Heart left ventricle (tissue), 16 donors: ENCODE measurements at regions not wholly inside any gene's neighbourhood (a gene's known extent, or its start where the extent isn't known, plus 50 kb on each side); places are given as distances from the start of the nearest gene placed in this dataset.

ENCODE experiments used
- ATAC-seq, 4 donors: fragments of 200-7000 bp; cut with Tn5 transposase; one replicate each; pipeline ENCODE4 v1.9.1; 2020 to 2022; ENCODE audit warnings: moderate library complexity in 4 of 4, mild to moderate bottlenecking in 3 of 4, moderate number of reproducible peaks in 1 of 4
- DNase-seq, 5 donors: peaks; one replicate each; pipeline ENCODE4 v3.0.0-alpha.2; 2020
- H3K27ac ChIP-seq, 12 donors: fragments of 200-600 bp; sonication (generic) in 4 of 12; one replicate each; pipeline versions ENCODE4 v1.5.0 to v1.8.0; 2016 to 2022; ENCODE audit warnings: mild to moderate bottlenecking in 2 of 12
- H3K27me3 ChIP-seq, 9 donors: fragments of 200-600 bp; sonication (generic) in 2 of 9; one replicate each; pipeline versions ENCODE4 v1.5.1 to v1.8.0; 2016 to 2022; ENCODE audit warnings: mild to moderate bottlenecking in 3 of 9
- H3K36me3 ChIP-seq, 9 donors: fragments of 200-600 bp; sonication (generic) in 2 of 9; one replicate each; pipeline versions ENCODE4 v1.5.0 to v1.8.0; 2018 to 2022; ENCODE audit warnings: mild to moderate bottlenecking in 2 of 9
- H3K4me1 ChIP-seq, 12 donors: fragments of 200-600 bp; sonication (generic) in 4 of 12; one replicate each; pipeline versions ENCODE4 v1.5.0 to v1.8.0; 2016 to 2022; ENCODE audit warnings: mild to moderate bottlenecking in 3 of 12
- H3K4me3 ChIP-seq, 12 donors: fragments of 200-600 bp; sonication (generic) in 4 of 12; one replicate each; pipeline versions ENCODE4 v1.5.0 to v1.8.0; 2017 to 2022; ENCODE audit warnings: mild to moderate bottlenecking in 9 of 12, moderate library complexity in 4 of 12
- H3K9me3 ChIP-seq, 12 donors: fragments of 200-600 bp; sonication (generic) in 4 of 12; one replicate each; pipeline versions ENCODE4 v1.5.0 to v1.8.0; 2016 to 2022; ENCODE audit warnings: mild to moderate bottlenecking in 1 of 12
- POLR2A ChIP-seq, 2 donors: fragments of 450-650 bp; IDR thresholded peaks; one replicate each; pipeline ENCODE4 v1.6.1; 2017; ENCODE audit warnings: antibody characterized with exemption in 2 of 2, mild to moderate bottlenecking in 2 of 2, moderate library complexity in 2 of 2
- WGBS, 4 donors: extraction: QIAGEN DNeasy Blood & Tissue Kit in 2 of 4; methylation state at CpG; one replicate each; pipeline versions ENCODE4 v1.1.5 to v1.1.7; 2013 to 2018; 5-methylcytosine and 5-hydroxymethylcytosine counted together
- intact Hi-C, 10 donors: fragments of 100-400 bp; cut with DNase I; formaldehyde crosslinking; loops; one replicate each; pipeline versions ENCODE4 v1.11.1 to v1.14.2; 2022
- TF ChIP-seq, protein P1 (sequence below), 12 donors: fragments of 200-600 bp; sonication (generic) in 4 of 12; IDR thresholded peaks; one replicate each; pipeline versions ENCODE4 v1.5.0 to v1.8.0; 2018 to 2022; ENCODE audit warnings: antibody characterized with exemption in 12 of 12, mild to moderate bottlenecking in 5 of 12
- donor health status: ischemic (EF 13 %, LVEDD 7.1; RV severe dilation, severe dysfunction).
- donor health status: healthy with polysubstance abuse.
- donor health status: DM: no; HTN: yes; CAD: no.
- donor health status: DM: no; HTN: no; CAD: no.
- donor health status: ischemic (EF 25% LVEDD 6.9; RV normal size, moderate dysfunction).
- donor health status: ischemic (EF 25% LVEDD 5.7; RV mildly dilated, moderate dysfunction).
- donor health status: healthy.
- donor health status: DM: yes; HTN: yes; CAD: no.
- donor health status: ischemic (EF 35%, LVEDD 5.7; RV mildly dilated, moderate dysfunction).
- donor health status: nonischemic (EF 11% LVEDD 7.7; RV severe dilation, severe dysfunction).
- donor health status: DM: yes; HTN: yes; CAD: no.
- donor health status: PGD.
- donor health status: ischemic (EF 29% LVEDD 5.4; RV normal size, mild dysfunction).
- donor health status: nonischemic (EF 23%, LVEDD 6.1; RV moderate dilation, normal function).

DNA sequence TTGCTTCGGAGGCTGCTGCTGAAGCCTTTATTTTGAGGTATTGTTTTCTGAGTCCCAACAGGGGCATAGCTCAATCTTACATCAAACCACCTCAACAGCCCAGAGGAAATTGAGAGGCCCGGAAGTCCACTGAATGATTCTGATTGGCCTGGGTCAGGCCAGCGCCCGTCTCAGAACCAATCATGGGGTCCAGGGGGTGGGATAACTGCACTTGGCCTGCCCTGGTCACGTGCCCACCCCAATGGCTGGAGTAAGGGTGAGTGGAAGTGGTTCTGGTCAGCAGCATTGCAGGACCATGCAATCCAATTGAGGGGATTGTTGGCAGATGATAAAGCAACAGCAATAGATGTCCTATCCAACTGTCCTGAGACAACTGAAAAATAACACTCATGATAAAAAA is 190.6 kb downstream of the HERPUD2 start:
- no peak overlapping the region for H3K4me3 ChIP-seq
- WGBS, 4 donors: 85 to 94% (median 91%) methylated on average over 5 of the region's 5 CpGs
- no peak overlapping the region for H3K27ac ChIP-seq
- DNase-seq (no peak), ATAC-seq (no peak)
- intact Hi-C loops: no loop called here
- no peaks in the 10 kb centered on the region for H3K4me1 ChIP-seq
- no peaks in the 10 kb centered on the region for H3K27me3 ChIP-seq
- H3K36me3 ChIP-seq: no peaks in the 10 kb centered on the region
- no peaks in the 10 kb centered on the region for H3K9me3 ChIP-seq
- TF ChIP-seq, protein P1, sequence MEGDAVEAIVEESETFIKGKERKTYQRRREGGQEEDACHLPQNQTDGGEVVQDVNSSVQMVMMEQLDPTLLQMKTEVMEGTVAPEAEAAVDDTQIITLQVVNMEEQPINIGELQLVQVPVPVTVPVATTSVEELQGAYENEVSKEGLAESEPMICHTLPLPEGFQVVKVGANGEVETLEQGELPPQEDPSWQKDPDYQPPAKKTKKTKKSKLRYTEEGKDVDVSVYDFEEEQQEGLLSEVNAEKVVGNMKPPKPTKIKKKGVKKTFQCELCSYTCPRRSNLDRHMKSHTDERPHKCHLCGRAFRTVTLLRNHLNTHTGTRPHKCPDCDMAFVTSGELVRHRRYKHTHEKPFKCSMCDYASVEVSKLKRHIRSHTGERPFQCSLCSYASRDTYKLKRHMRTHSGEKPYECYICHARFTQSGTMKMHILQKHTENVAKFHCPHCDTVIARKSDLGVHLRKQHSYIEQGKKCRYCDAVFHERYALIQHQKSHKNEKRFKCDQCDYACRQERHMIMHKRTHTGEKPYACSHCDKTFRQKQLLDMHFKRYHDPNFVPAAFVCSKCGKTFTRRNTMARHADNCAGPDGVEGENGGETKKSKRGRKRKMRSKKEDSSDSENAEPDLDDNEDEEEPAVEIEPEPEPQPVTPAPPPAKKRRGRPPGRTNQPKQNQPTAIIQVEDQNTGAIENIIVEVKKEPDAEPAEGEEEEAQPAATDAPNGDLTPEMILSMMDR (IDR thresholded peaks at IDR 0.05): no peak
- TF ChIP-seq POLR2A (IDR thresholded peaks at IDR 0.05): no peak

DNA sequence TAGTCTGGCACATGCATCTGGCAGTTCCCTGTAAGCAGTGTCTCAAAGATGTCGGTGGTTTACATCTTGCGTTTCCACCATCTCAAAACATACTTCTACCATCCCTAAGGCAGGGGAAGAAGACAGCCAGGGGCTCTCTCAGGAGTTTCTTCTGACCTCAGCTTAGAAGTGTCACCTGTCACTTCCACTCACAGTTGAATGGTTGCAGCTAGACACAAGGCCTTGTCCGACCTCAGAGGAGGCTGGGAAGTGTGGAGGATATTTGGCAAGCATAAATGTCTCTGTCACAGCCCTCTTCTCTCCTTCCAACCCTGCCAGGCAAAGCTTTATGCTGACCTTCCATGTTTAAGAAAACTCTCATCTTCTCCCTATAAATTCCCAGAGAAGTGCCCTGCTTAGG is 193.3 kb downstream of the HERPUD2 start:
- no peaks in the 10 kb centered on the region for H3K9me3 ChIP-seq
- no peak for TF ChIP-seq POLR2A (IDR thresholded peaks at IDR 0.05)
- TF ChIP-seq, protein P1 (IDR thresholded peaks at IDR 0.05): no peak
- no peak for ATAC-seq
- H3K36me3 ChIP-seq: no peaks in the 10 kb centered on the region
- no peak overlapping the region for H3K4me3 ChIP-seq
- H3K27me3 ChIP-seq: no peaks in the 10 kb centered on the region
- DNase-seq: no peak
- H3K4me1 ChIP-seq: no peaks in the 10 kb centered on the region
- no peak overlapping the region for H3K27ac ChIP-seq
- intact Hi-C loops: no loop called here
- WGBS, 4 donors: 76 to 83% (median 78%) methylated on average over 3 of the region's 3 CpGs

DNA sequence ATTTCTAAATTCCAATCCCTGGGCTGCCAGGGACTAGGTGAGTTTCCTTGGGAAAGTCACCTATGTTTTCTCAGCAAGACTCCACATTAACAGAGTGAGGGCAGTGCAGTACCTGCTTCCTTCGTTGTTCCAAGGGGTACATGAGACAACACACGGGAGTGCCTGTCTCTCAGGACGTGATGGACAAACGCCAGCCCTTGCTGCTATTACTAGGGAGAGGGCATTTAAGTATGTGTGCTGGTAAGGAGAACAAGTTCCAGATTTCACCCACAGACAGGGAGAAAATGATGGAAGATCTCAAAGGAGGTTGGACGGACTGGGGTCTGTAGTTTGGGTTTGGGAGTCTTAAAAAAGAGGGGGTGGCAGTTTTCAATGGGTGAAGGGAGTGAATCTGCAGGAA is 195.7 kb downstream of the HERPUD2 start:
- 53 to 66% (median 62%) methylated on average over 5 of the region's 5 CpGs for WGBS, 4 donors
- intact Hi-C loops: no loop called here
- no peaks in the 10 kb centered on the region for H3K27me3 ChIP-seq
- no peaks in the 10 kb centered on the region for H3K9me3 ChIP-seq
- no peaks in the 10 kb centered on the region for H3K4me1 ChIP-seq
- no peak overlapping the region for H3K4me3 ChIP-seq
- no peaks in the 10 kb centered on the region for H3K36me3 ChIP-seq
- TF ChIP-seq POLR2A (IDR thresholded peaks at IDR 0.05): no peak
- TF ChIP-seq, protein P1 (IDR thresholded peaks at IDR 0.05): no peak
- DNase-seq (no peak), ATAC-seq (no peak)
- H3K27ac ChIP-seq: no peak overlapping the region

DNA sequence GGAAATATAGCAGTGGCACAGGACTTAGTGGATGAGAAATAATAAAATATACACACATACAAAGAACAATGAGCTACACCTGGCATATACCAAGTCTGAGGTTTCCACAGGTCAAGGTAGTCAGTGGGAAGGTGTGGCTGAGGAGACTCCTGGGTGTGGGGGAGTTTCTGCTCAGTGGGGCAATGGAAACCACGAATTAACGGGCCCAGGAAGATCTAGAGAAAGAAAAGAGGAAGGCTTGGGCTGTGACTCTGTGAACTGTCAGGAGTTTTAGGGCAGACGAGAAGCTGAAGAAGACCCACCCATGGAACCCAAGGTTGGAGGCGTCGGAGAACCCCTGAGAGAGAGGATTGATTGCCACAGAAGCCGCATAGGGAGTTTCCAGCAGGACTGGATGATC is 196.5 kb downstream of the HERPUD2 start:
- no peak for DNase-seq
- Histone ChIP-seq H3K9me3 (no peaks in the 10 kb centered on the region), H3K4me3 (no peak overlapping the region), H3K4me1 (no peaks in the 10 kb centered on the region), H3K36me3 (no peaks in the 10 kb centered on the region), H3K27ac (no peak overlapping the region), H3K27me3 (no peaks in the 10 kb centered on the region)
- 87 to 92% (median 90%) methylated on average over 6 of the region's 6 CpGs for WGBS, 4 donors
- no peak for ATAC-seq
- TF ChIP-seq, protein P1 (IDR thresholded peaks at IDR 0.05): no peak
- no peak for TF ChIP-seq POLR2A (IDR thresholded peaks at IDR 0.05)
- intact Hi-C loops: no loop called here
